SK-N-SH (cell line): ENCODE measurements at regions not wholly inside any gene's neighbourhood (a gene's known extent, or its start where the extent isn't known, plus 50 kb on each side); places are given as distances from the start of the nearest gene placed in this dataset.

Experiments
- CTCF ChIP-seq: fragments of 200-600 bp; sonication (generic); IDR thresholded peaks from 2 replicates; pipeline ENCODE4 v1.6.1; 2017; ENCODE audit warnings: antibody characterized with exemption, mild to moderate bottlenecking, moderate library complexity
- EP300 ChIP-seq, 2 experiments: IDR thresholded peaks; 2 replicates each; pipeline versions ENCODE4 v1.4.0 to v1.6.1; 2012; ENCODE audit warnings: borderline replicate concordance in 1 of 2, low read depth in 1 of 2, low read length in 1 of 2
- EZH2phosphoT487 ChIP-seq: fragments of 200-600 bp; sonication (generic); IDR thresholded peaks from 2 replicates; pipeline ENCODE4 v1.6.1; 2017; ENCODE audit warnings: low read depth, mixed run types, mild to moderate bottlenecking, antibody characterized with exemption, moderate library complexity, borderline replicate concordance
- GATA2 ChIP-seq: sonication (generic); formaldehyde crosslinking; IDR thresholded peaks from 2 replicates; pipeline ENCODE4 v1.5.0; 2020; ENCODE audit warnings: mild to moderate bottlenecking, missing genetic modification reagents
- POLR2AphosphoS5 ChIP-seq: IDR thresholded peaks from 2 replicates; pipeline ENCODE4 v1.6.1; 2012; ENCODE audit warnings: low read depth, low read length
- RAD21 ChIP-seq: IDR thresholded peaks from 2 replicates; pipeline ENCODE4 v1.6.1; 2012; ENCODE audit warnings: mild to moderate bottlenecking, low read length
- RCOR1 ChIP-seq: fragments of 150-350 bp; IDR thresholded peaks from 2 replicates; pipeline ENCODE4 v1.6.1; 2017; ENCODE audit warnings: antibody characterized with exemption, low read length
- SMC3 ChIP-seq: IDR thresholded peaks from 2 replicates; pipeline ENCODE4 v1.6.1; 2012; ENCODE audit warnings: low read depth, low read length, improper control_type of control experiment
- TEAD4 ChIP-seq: IDR thresholded peaks from 2 replicates; pipeline ENCODE4 v1.4.0; 2012; ENCODE audit warnings: mild to moderate bottlenecking, borderline replicate concordance; ENCODE audit not compliant: insufficient read depth
- TF ChIP-seq, protein P1 (sequence below): fragments of 150-350 bp; IDR thresholded peaks from 2 replicates; pipeline ENCODE4 v1.6.1; 2017; ENCODE audit warnings: antibody characterized with exemption, low read length, low read depth, borderline replicate concordance

GRCh38 chr13:38202740-38203139 is 146.9 kb upstream of the UFM1 start:
- TF ChIP-seq CTCF (no peak), POLR2AphosphoS5 (no peak), TEAD4 (no peak), EP300 (IDR thresholded peaks at IDR 0.05; ENCODE audit: borderline replicate concordance in 1 of 2, low read depth in 1 of 2, low read length in 1 of 2) (no peak), RCOR1 (no peak), EZH2phosphoT487 (no peak), RAD21 (no peak), SMC3 (no peak), GATA2 (no peak)
- TF ChIP-seq, protein P1, sequence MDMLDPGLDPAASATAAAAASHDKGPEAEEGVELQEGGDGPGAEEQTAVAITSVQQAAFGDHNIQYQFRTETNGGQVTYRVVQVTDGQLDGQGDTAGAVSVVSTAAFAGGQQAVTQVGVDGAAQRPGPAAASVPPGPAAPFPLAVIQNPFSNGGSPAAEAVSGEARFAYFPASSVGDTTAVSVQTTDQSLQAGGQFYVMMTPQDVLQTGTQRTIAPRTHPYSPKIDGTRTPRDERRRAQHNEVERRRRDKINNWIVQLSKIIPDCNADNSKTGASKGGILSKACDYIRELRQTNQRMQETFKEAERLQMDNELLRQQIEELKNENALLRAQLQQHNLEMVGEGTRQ: no peak
